Fibroblast of skin of left quadriceps (primary cell): ENCODE measurements at regions not wholly inside any gene's neighbourhood (a gene's known extent, or its start where the extent isn't known, plus 50 kb on each side); places are given as distances from the start of the nearest gene placed in this dataset.
A peak's percentile ranks its signal among the peaks of the same experiment; 100 is the strongest.

Experiments
- DNase-seq, 2 experiments: peaks; one replicate each; pipeline ENCODE4 v3.0.0-alpha.2; 2013; ENCODE audit warnings: low read depth in 2 of 2

GRCh38 chr22:27416511-27417420, 384.8 kb downstream of the MN1 start:
- DNase-seq = peak; percentile 83 to 84

DNA sequence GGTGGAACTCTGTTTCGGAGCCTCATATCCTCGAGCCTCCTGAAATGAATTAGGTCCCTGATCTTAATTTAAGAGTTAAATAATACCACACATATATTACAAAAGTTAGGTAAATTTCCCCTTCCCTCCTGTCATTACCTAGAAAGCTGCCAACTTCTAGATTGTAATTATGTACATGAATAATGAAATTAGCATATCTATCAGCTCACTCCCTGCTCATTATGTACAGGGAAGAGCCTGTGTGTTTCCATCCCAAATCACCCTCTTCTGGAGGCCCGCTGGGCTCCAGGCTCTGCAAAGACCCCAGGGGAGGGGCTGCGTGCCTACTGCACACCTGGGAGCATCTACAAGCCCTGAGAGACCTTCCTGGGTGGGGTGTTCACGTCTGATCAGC, 384.1 kb downstream of the MN1 start:
- DNase-seq = no peak

- no peak for DNase-seq
Measured at GRCh38 chr22:27418261-27418660, 383.3 kb downstream of the MN1 start.

GRCh38 chr22:27419473-27419872, 382.1 kb downstream of the MN1 start:
- DNase-seq = no peak

DNA sequence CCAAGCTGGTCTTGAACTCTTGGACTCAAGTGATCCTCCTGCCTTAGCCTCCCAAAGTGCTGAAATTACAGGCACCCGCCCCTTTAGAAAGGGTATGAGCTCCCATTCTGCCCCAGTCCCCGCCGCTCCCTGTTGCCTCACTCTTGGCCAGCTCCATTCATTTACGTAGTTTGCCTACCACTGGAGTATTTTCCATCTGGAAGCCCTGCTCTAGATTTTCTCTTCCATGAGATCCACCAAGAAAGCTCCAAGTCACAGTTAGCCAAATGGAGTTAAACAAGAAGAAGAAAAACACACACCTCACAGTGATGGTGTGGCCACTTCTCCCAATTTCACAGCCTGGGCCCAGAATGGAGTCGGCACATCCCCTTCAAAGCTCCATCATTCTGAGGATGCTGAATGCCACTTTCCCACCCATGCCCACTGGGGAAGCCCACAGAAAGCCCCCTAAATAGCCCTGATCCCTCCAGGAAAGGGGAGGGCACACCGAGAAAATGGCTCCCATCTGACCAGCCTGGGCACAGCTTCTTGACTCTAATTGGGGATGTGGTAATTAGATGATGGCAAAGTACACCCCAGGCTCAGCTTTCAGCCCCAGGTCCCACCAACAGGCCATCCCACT, 381.2 kb downstream of the MN1 start:
- DNase-seq = no peak

- peak; percentile 89 to 90 for DNase-seq
Measured at GRCh38 chr22:27420817-27421361, 380.7 kb downstream of the MN1 start.

DNA sequence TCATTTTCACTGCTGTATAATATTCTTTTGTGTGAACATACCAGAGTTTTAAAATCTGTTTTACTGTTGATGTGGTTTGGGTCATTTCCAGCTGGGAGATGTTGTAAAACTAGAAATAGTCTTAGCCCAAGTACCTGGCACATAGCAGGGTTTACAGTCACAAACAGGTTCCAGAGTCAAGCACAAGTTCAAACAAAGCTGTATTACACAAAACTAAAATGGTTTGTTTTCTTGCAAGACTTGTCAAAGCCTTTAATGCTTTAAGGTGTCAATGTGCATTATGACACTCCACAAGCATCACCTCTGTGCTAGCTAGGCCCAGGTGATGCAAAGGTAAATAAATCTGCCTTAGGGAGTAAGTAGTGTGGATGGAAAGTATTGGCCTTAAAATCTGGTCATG, 379.1 kb downstream of the MN1 start:
- DNase-seq = no peak

DNA sequence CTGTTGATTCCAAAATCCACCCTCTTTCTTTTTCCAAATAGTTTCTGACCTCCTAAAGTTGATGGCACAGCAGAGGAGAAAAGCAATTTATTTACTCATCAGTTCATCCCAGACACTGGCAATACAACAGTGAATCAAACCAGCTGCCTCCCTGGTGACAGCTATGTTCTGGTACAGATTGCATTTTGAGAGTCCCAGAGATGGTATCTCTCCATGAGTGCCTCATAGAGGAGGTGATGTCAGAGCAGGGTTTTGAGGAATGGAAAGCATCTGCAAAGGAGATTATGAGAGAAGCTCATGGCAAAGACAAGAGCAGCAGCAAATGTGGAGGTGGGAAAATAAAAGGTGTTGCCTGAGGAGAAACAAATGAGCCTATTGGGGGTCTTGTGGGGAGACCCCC, 377.2 kb downstream of the MN1 start:
- no peak for DNase-seq

DNA sequence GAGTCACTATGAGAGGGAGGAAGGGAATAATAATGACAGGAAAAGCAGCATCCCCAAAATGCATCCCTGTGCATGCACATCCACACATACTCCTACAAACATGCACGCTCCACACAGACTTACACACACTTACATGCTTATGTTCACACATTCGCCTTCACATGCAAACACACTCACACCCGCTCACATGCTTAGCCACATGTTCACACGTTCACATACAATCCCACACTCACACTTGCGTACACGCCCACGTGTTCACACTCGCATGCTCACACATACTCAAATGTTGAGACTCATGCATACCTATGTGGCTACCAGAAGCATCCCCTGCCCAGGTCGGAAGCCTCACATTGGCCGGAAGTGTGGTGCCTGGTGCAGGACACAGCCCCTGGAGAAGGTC, 372.1 kb downstream of the MN1 start:
- no peak for DNase-seq

DNA sequence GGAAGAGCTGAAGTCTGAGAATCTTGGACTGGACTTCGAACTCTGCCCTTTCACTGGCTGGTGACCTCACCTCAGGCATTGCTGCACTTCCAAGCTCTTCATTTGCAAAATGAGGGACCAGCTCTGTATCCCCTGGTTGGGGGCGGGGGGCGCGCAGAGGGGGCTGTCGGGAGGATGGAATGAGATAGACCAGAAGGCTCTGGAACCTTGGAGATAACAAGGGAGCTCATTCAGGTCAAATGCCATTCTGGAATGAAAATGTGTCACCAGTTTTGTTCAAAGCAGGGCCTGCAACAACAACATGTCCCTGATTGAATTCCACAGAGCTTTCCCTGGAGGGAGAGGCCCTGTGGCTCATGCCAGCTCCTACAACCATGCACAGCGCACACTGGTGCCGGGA, 370.5 kb downstream of the MN1 start:
- no peak for DNase-seq

DNA sequence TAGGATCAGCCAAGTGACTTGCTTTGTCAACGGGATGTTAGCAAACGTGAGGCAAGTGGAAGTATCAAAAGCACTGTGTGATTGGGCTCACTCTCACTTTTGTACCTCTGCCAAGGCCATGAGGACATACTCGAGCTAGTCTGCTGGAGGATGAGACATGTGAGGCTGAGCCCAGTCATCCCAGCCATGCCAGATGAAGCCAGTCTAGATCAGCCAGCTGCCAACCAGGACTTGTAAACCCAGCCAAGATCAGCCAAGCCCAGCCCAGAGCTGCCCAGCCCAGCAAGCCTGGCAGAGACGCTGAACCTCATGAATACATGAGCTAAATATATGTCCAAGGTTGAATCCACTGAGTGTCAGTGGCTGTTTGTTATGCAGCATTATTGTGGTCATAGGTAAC, 369.7 kb downstream of the MN1 start:
- DNase-seq = no peak

DNA sequence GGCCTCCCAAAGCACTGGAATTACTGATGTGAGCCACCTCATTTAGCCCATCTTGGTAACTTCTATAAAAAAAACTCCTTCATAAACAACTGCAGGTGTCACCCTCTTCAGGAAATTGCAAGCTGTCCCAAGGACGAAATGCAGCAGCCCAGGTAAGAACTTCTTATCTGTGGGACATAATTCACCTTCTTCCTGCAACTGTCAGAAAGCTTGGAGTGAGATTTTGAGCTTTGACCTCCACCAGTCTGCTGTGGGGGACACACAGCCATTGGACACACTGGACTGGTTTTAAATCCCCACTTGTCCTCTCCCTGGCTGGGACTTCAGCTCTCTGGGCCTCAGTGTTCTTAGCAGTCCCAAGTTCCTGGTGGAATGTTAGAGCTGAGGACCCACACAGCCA, 368.5 kb downstream of the MN1 start:
- DNase-seq = no peak

- no peak for DNase-seq
Measured at GRCh38 chr22:27433585-27434190, 367.9 kb downstream of the MN1 start.

DNA sequence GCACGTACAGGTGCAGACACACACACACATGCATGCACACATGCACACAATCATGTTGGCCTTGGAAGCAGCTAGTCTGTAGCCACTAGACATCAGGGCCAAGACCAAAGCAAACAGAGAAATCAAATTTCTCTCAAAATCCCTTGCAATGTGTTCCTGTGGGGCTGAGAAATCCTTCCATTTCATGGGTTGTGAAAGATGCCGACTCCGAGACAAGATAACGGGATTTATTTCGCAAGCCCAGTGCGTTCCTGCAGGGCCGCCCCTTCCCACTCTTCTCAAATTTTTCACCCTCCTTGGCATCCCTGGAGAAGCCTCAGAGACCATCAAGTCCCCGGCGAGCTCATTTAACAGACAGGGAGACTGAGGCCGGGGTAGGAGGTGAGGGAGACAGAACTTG, 366.7 kb downstream of the MN1 start:
- DNase-seq = no peak

GRCh38 chr22:27435844-27436576, 365.5 kb downstream of the MN1 start:
- peak; percentile 49 to 57 for DNase-seq

- DNase-seq = no peak
Measured at GRCh38 chr22:27436591-27436990, 365.0 kb downstream of the MN1 start.

GRCh38 chr22:27437570-27437969, 364.0 kb downstream of the MN1 start:
- DNase-seq = no peak

GRCh38 chr22:27438271-27438980, 363.1 kb downstream of the MN1 start:
- DNase-seq = no peak

DNA sequence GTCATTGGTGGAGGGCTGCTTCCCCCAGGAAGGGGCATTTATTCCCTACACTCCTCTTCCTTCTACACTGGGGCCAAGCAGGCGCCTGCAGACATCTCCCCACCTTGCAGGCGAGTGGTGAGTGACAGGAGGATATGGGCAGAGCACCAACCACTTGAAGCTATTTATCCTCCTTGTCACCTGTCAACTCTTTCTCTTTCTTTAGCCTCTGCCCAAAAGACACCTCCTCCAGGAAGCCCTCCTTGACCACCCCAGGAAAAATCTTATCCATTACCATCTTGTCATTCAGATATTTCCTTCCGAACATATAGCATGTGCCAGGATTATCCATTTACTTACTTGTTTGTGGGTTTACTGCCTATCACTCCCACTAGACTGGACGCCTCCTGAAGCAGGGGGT, 362.4 kb downstream of the MN1 start:
- no peak for DNase-seq

DNA sequence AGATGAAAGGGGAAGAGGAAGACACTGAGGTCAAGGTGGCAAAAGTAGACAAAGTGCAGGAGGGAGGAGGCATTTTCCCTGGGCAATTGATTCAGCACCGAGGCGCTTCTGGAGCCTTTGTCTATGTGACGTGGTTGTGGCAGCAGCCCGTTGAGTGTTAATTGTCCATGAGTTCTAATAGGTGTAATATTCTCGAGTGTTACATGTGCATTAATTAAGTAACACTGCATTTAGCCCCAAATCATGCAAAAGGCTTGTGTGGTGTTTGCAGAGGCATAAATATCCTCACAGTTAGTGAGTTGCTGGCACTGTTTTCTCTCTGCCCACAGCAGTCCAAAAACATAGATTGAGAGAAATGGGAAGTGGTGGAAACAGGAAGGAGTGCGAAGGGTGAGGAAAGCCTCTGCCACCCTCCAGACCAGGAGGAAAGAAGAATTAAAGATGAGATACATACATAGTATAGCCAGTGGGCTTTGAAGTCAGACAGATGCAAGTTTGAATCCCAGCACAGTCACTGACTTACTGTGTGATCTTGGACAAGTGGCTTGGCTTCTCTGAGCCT, 361.2 kb downstream of the MN1 start:
- no peak for DNase-seq
